Parathyroid adenoma (tissue), 2 donors: ENCODE measurements at regions not wholly inside any gene's neighbourhood (a gene's known extent, or its start where the extent isn't known, plus 50 kb on each side); places are given as distances from the start of the nearest gene placed in this dataset.

ENCODE experiments used
- H2AFZ ChIP-seq: fragments of 300-600 bp; sonication (generic); one replicate; pipeline ENCODE4 v1.7.0; 2017; ENCODE audit warnings: antibody characterized with exemption, mild to moderate bottlenecking
- H3K27ac ChIP-seq: fragments of 300-600 bp; sonication (generic); one replicate; pipeline ENCODE4 v1.7.0; 2017
- H3K27me3 ChIP-seq: fragments of 300-600 bp; sonication (generic); one replicate; pipeline ENCODE4 v1.7.0; 2017; ENCODE audit warnings: low read length; ENCODE audit not compliant: control insufficient read depth, insufficient read depth
- H3K36me3 ChIP-seq: fragments of 300-600 bp; sonication (generic); one replicate; pipeline ENCODE4 v1.7.0; 2017; ENCODE audit warnings: low read length; ENCODE audit not compliant: control insufficient read depth, insufficient read depth
- H3K4me1 ChIP-seq: fragments of 300-600 bp; sonication (generic); one replicate; pipeline ENCODE4 v1.7.0; 2017; ENCODE audit warnings: control low read depth
- H3K4me2 ChIP-seq: fragments of 300-600 bp; sonication (generic); one replicate; pipeline ENCODE4 v1.7.0; 2017; ENCODE audit warnings: low read length
- H3K4me3 ChIP-seq: fragments of 300-600 bp; sonication (generic); one replicate; pipeline ENCODE4 v1.7.0; 2017; ENCODE audit warnings: low read depth, low read length
- H3K79me2 ChIP-seq: fragments of 300-600 bp; sonication (generic); one replicate; pipeline ENCODE4 v1.7.0; 2017; ENCODE audit warnings: control low read depth
- H3K9ac ChIP-seq: fragments of 300-600 bp; sonication (generic); one replicate; pipeline ENCODE4 v1.7.0; 2017; ENCODE audit warnings: mild to moderate bottlenecking
- H3K9me3 ChIP-seq: fragments of 300-600 bp; sonication (generic); one replicate; pipeline ENCODE4 v1.7.0; 2017; ENCODE audit warnings: low read length; ENCODE audit not compliant: control insufficient read depth
- TF ChIP-seq, protein P1 (sequence below): fragments of 300-600 bp; sonication (generic); IDR thresholded peaks from one replicate; pipeline ENCODE4 v1.7.0; 2017; ENCODE audit warnings: antibody characterized with exemption, mild to moderate bottlenecking
- donor health status: primary hyperparathyroidism.

DNA sequence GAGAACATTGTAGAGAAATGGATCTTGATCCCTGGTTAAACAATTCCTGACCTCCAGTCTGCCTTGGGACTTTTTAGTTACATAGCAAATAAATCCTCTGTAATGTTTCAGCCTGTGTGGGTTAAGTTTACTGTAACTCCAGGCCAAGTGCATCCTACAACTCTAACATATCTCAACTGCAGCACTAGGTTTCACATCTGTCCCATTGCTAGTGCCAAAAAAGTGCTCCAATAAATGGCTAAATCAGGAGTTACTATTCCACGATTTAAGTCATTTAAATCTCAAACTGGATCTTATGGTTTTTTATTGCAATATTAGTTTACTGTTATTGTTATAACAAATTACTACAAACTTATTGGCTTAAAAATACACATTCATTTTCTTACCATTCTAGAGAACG lies 479.6 kb downstream of the GPAM start:
- no peaks in the 10 kb centered on the region for H3K9me3 ChIP-seq
- H3K79me2 ChIP-seq, result no peaks in the 10 kb centered on the region
- no peaks in the 10 kb centered on the region for H3K4me1 ChIP-seq
- no peaks in the 10 kb centered on the region for H3K27me3 ChIP-seq
- no peak overlapping the region for H3K4me3 ChIP-seq
- H3K9ac ChIP-seq, result no peak overlapping the region
- no peak overlapping the region for H2AFZ ChIP-seq
- H3K4me2 ChIP-seq, result no peak overlapping the region
- H3K27ac ChIP-seq, result no peak overlapping the region
- TF ChIP-seq, protein P1, sequence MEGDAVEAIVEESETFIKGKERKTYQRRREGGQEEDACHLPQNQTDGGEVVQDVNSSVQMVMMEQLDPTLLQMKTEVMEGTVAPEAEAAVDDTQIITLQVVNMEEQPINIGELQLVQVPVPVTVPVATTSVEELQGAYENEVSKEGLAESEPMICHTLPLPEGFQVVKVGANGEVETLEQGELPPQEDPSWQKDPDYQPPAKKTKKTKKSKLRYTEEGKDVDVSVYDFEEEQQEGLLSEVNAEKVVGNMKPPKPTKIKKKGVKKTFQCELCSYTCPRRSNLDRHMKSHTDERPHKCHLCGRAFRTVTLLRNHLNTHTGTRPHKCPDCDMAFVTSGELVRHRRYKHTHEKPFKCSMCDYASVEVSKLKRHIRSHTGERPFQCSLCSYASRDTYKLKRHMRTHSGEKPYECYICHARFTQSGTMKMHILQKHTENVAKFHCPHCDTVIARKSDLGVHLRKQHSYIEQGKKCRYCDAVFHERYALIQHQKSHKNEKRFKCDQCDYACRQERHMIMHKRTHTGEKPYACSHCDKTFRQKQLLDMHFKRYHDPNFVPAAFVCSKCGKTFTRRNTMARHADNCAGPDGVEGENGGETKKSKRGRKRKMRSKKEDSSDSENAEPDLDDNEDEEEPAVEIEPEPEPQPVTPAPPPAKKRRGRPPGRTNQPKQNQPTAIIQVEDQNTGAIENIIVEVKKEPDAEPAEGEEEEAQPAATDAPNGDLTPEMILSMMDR, result no peak
- H3K36me3 ChIP-seq, result no peaks in the 10 kb centered on the region

DNA sequence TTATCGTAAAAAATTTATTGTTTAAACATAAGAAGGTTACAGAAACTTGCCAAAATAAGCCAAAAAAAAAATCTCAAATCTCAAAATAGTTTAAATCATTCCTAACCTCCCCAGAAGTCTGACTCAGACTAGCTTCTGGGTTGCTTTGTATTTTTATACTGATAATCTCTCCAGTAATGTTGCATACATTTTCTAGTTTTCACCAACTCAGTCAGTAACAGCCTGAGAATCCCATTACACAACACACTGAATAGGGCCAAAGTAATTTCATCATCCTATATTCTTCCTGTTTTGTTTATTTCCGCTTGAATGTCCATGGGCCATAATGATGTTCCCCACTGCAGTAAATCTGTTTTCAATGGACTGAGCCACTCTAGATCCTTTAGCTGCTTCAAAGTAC lies 478.5 kb downstream of the GPAM start:
- Histone ChIP-seq H3K79me2 (no peaks in the 10 kb centered on the region), H3K9ac (no peak overlapping the region), H3K36me3 (no peaks in the 10 kb centered on the region), H3K9me3 (no peaks in the 10 kb centered on the region), H3K27me3 (no peaks in the 10 kb centered on the region), H3K4me2 (no peak overlapping the region), H3K4me3 (no peak overlapping the region), H2AFZ (no peak overlapping the region), H3K27ac (no peak overlapping the region), H3K4me1 (no peaks in the 10 kb centered on the region)
- TF ChIP-seq, protein P1, result no peak

DNA sequence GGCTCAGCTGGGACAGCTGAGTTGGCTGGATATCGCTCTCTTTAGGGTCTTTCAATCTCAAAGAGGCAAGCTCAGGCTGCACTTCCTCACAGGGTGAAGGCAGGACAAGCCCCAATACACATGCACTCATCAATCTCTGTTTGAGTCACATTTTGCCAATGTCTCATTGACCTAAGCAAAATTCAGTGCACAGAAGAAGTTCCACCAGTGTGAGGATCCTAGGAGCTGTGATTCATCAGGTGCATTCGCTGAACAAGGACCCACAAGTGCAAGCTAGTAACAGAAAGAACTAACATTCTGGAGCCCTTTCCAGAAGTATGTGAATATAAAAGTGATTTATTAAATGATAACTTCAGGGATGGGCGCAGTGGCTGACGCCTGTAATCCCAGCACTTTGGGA lies 477.2 kb downstream of the GPAM start:
- H3K4me1 ChIP-seq, result no peaks in the 10 kb centered on the region
- no peaks in the 10 kb centered on the region for H3K36me3 ChIP-seq
- no peak overlapping the region for H3K4me3 ChIP-seq
- H3K4me2 ChIP-seq, result no peak overlapping the region
- H3K9ac ChIP-seq, result no peak overlapping the region
- no peak overlapping the region for H2AFZ ChIP-seq
- H3K27me3 ChIP-seq, result no peaks in the 10 kb centered on the region
- no peaks in the 10 kb centered on the region for H3K9me3 ChIP-seq
- TF ChIP-seq, protein P1, result no peak
- H3K79me2 ChIP-seq, result no peaks in the 10 kb centered on the region
- H3K27ac ChIP-seq, result no peak overlapping the region

DNA sequence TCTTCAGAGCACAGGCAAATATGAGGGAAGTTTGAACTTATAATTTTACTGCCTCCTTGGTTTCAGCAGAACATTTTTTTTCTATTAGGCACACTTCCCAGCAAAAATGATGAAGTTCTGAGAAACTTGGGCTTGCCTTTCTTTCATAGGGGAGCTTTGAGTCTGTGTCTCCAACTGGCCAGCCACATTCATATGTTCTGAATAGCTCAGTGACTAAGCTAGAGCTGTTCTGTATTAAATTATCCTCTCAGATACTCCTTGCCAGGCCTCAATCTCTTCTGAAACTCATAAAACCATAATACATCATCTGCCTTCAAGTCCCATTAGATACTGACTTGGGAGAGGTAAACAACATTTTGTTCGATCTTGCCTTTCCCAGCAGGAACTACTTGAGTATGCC lies 476.5 kb downstream of the GPAM start:
- H3K4me3 ChIP-seq, result no peak overlapping the region
- TF ChIP-seq, protein P1, result no peak
- H3K27ac ChIP-seq, result no peak overlapping the region
- H3K36me3 ChIP-seq, result no peaks in the 10 kb centered on the region
- H3K79me2 ChIP-seq, result no peaks in the 10 kb centered on the region
- H3K9ac ChIP-seq, result no peak overlapping the region
- H3K9me3 ChIP-seq, result no peaks in the 10 kb centered on the region
- H3K27me3 ChIP-seq, result no peaks in the 10 kb centered on the region
- H2AFZ ChIP-seq, result no peak overlapping the region
- H3K4me1 ChIP-seq, result no peaks in the 10 kb centered on the region
- no peak overlapping the region for H3K4me2 ChIP-seq

DNA sequence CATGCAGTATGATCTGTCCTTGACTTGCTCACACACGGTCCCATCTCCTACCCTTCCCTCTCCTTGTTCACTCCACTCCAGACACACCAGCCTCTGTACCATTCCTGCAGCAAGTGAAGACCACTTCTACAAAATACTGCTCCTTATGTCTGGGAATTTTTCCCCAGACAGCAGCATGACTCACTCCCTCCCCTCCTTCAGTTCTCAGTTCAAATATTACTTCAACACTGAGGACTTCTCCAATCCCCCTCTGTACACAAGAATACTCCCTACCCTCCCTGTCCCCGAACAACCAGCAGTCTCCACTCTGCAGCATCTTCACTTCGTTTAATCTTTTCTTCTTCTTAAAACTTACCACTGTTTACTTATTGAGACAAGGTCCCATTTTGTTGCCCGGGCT lies 474.0 kb downstream of the GPAM start:
- TF ChIP-seq, protein P1, result no peak
- no peak overlapping the region for H3K4me2 ChIP-seq
- no peak overlapping the region for H2AFZ ChIP-seq
- H3K36me3 ChIP-seq, result no peaks in the 10 kb centered on the region
- H3K9ac ChIP-seq, result no peak overlapping the region
- no peaks in the 10 kb centered on the region for H3K9me3 ChIP-seq
- no peaks in the 10 kb centered on the region for H3K4me1 ChIP-seq
- H3K79me2 ChIP-seq, result no peaks in the 10 kb centered on the region
- H3K27ac ChIP-seq, result no peak overlapping the region
- no peak overlapping the region for H3K4me3 ChIP-seq
- H3K27me3 ChIP-seq, result no peaks in the 10 kb centered on the region
